ENCODE measurements at regions not wholly inside any gene's neighbourhood (a gene's known extent, or its start where the extent isn't known, plus 50 kb on each side); places are given as distances from the start of the nearest gene placed in this dataset.
"Not testable (repeated sequence)": the region's sequence is repeated elsewhere in the genome, so short reads cannot be mapped to it uniquely, and the experiment has no call there.

DNA sequence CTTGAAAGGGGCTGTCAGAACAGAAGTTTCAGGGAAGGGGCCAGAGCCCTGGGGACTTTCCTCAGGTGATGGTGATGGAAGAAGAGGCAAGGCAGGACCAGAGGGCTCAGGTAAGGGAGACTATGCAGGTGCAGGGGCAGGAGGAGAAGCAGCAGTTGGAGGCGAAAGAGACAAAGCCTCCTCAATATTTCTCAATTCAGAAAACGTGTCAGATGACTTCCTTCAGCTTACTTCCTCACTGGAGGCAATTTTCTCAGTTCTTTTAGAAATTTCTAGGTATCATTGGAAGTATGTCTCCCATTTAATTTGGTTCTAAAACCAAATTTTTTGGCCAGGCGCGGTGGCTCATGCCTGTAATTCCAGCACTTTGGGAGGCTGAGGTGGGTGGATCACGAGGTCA lies 112.4 kb downstream of the PPIAL4G start:
- TF ChIP-seq, protein P1, sequence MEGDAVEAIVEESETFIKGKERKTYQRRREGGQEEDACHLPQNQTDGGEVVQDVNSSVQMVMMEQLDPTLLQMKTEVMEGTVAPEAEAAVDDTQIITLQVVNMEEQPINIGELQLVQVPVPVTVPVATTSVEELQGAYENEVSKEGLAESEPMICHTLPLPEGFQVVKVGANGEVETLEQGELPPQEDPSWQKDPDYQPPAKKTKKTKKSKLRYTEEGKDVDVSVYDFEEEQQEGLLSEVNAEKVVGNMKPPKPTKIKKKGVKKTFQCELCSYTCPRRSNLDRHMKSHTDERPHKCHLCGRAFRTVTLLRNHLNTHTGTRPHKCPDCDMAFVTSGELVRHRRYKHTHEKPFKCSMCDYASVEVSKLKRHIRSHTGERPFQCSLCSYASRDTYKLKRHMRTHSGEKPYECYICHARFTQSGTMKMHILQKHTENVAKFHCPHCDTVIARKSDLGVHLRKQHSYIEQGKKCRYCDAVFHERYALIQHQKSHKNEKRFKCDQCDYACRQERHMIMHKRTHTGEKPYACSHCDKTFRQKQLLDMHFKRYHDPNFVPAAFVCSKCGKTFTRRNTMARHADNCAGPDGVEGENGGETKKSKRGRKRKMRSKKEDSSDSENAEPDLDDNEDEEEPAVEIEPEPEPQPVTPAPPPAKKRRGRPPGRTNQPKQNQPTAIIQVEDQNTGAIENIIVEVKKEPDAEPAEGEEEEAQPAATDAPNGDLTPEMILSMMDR (IDR thresholded peaks at IDR 0.05; ENCODE audit: poor library complexity) = not testable (repeated sequence)
- not testable (repeated sequence) for TF ChIP-seq EZH2phosphoT487 (IDR thresholded peaks at IDR 0.05; ENCODE audit: low read depth, severe bottlenecking, unreplicated experiment); EZH2 (IDR thresholded peaks at IDR 0.05; ENCODE audit: borderline replicate concordance)
